Gastrocnemius medialis (tissue), 4 donors: ENCODE measurements at regions not wholly inside any gene's neighbourhood (a gene's known extent, or its start where the extent isn't known, plus 50 kb on each side); places are given as distances from the start of the nearest gene placed in this dataset.
A peak's percentile ranks its signal among the peaks of the same experiment; 100 is the strongest.

Source experiments
- ATAC-seq, 2 donors: fragments of 150-250 bp; one replicate each; pipeline ENCODE4 v1.9.1; 2016
- DNase-seq, 2 donors: peaks; one replicate each; pipeline ENCODE4 v3.0.0-alpha.2; 2019
- H3K27ac ChIP-seq, 4 donors: fragments of 200-600 bp; sonication (generic); 1 replicate in 1 of 4; 2 replicates in 3 of 4; pipeline ENCODE4 v1.5.1; 2016 to 2018; ENCODE audit warnings: mild to moderate bottlenecking in 2 of 4, moderate library complexity in 1 of 4
- H3K27me3 ChIP-seq, 3 donors: fragments of 200-600 bp; sonication (generic) in 2 of 3; 1 replicate in 1 of 3; 2 replicates in 2 of 3; pipeline versions ENCODE4 v1.5.1 to v1.6.0; 2016 to 2019; ENCODE audit warnings: mild to moderate bottlenecking in 1 of 3, moderate library complexity in 1 of 3
- H3K36me3 ChIP-seq, 2 donors: fragments of 200-600 bp; sonication (generic) in 1 of 2; one replicate each; pipeline ENCODE4 v1.5.1; 2017 to 2018
- H3K4me1 ChIP-seq, 2 donors: fragments of 200-600 bp; sonication (generic) in 1 of 2; one replicate each; pipeline ENCODE4 v1.5.1; 2016 to 2017; ENCODE audit warnings: mild to moderate bottlenecking in 2 of 2
- H3K4me3 ChIP-seq, 4 donors: fragments of 200-600 bp; sonication (generic) in 3 of 4; 1 replicate in 1 of 4; 2 replicates in 3 of 4; pipeline ENCODE4 v1.5.1; 2016 to 2019; ENCODE audit warnings: mild to moderate bottlenecking in 2 of 4
- H3K9me3 ChIP-seq, 3 donors: fragments of 200-600 bp; sonication (generic) in 2 of 3; 1 replicate in 1 of 3; 2 replicates in 2 of 3; pipeline ENCODE4 v1.5.1; 2016 to 2019
- CTCF ChIP-seq, 5 experiments: fragments of 450-650 bp in 3 of 5; fragments of 200-600 bp in 2 of 5; sonication (generic) in 2 of 5; IDR thresholded peaks in 4 of 5; conservative IDR thresholded peaks in 1 of 5; 1 replicate in 4 of 5; 2 replicates in 1 of 5; pipeline ENCODE4 v1.5.1; 2016 to 2019; ENCODE audit warnings: antibody characterized with exemption in 5 of 5, mild to moderate bottlenecking in 3 of 5, moderate library complexity in 3 of 5
- POLR2A ChIP-seq, 2 donors: fragments of 450-650 bp; IDR thresholded peaks; one replicate each; pipeline ENCODE4 v1.6.1; 2017; ENCODE audit warnings: antibody characterized with exemption in 2 of 2, mild to moderate bottlenecking in 2 of 2, moderate library complexity in 2 of 2
- in situ Hi-C, 4 donors: fragments of 200-750 bp; cut with MboI; loops; one replicate each; pipeline versions ENCODE4 v1.15.0 to v1.8.0; 2017; ENCODE audit warnings: low sequenced_read_pairs in 4 of 4
- intact Hi-C: fragments of 100-400 bp; cut with DNase I; formaldehyde crosslinking; loops from one replicate; pipeline ENCODE4 v1.15.1; 2023; ENCODE audit warnings: low total_unique reads

- DNase-seq (no peak), ATAC-seq (no peak)
- H3K4me3 ChIP-seq, result no peak overlapping the region
- in situ Hi-C loops, result loop anchor here in 1 of 4 donors (10.0 kb wide), 1 partner anchor 237 kb away; no protein-coding TSS in a partner anchor
- H3K9me3 ChIP-seq, result no peaks in the 10 kb centered on the region
- no peaks in the 10 kb centered on the region for H3K36me3 ChIP-seq
- TF ChIP-seq CTCF (IDR thresholded peaks at IDR 0.05 in 4 of 5, conservative IDR thresholded peaks at IDR 0.05 in 1 of 5), result no peak
- no peak for TF ChIP-seq POLR2A (IDR thresholded peaks at IDR 0.05)
- H3K27me3 ChIP-seq, result no peaks in the 10 kb centered on the region
- intact Hi-C loops, result no loop called here
- H3K4me1 ChIP-seq, result peaks cover 7 to 8% of the 10 kb centered on the region in 2 donors
- no peak overlapping the region for H3K27ac ChIP-seq
Observed at GRCh38 chr6:124877468-124877867, 84.8 kb upstream of the RNF217 start.

GRCh38 chr6:124879110-124879991 lies 82.9 kb upstream of the RNF217 start:
- in situ Hi-C loops (loop anchor here in 1 of 4 donors (10.0 kb wide), 1 partner anchor 235 kb away; no protein-coding TSS in a partner anchor), intact Hi-C loops (no loop called here)
- Histone ChIP-seq H3K4me1 (peaks cover 11 to 19% of the 10 kb centered on the region in 2 donors), H3K36me3 (no peaks in the 10 kb centered on the region), H3K27ac (no peak overlapping the region), H3K27me3 (no peaks in the 10 kb centered on the region), H3K9me3 (no peaks in the 10 kb centered on the region), H3K4me3 (no peak overlapping the region)
- ATAC-seq (no peak), DNase-seq (no peak)
- TF ChIP-seq POLR2A (IDR thresholded peaks at IDR 0.05) (no peak), CTCF (IDR thresholded peaks at IDR 0.05 in 4 of 5, conservative IDR thresholded peaks at IDR 0.05 in 1 of 5) (no peak)

- H3K27me3 ChIP-seq, result no peaks in the 10 kb centered on the region
- in situ Hi-C loops, result loop anchor here in 1 of 4 donors (10.0 kb wide), 1 partner anchor 235 kb away; no protein-coding TSS in a partner anchor
- no peaks in the 10 kb centered on the region for H3K36me3 ChIP-seq
- no peak overlapping the region for H3K27ac ChIP-seq
- no peaks in the 10 kb centered on the region for H3K9me3 ChIP-seq
- no peak for DNase-seq
- ATAC-seq, result no peak
- peaks cover 11 to 19% of the 10 kb centered on the region in 2 donors for H3K4me1 ChIP-seq
- intact Hi-C loops, result no loop called here
- no peak overlapping the region for H3K4me3 ChIP-seq
- TF ChIP-seq POLR2A (IDR thresholded peaks at IDR 0.05) (no peak), CTCF (IDR thresholded peaks at IDR 0.05 in 4 of 5, conservative IDR thresholded peaks at IDR 0.05 in 1 of 5) (no peak)
Observed at GRCh38 chr6:124879992-124880355, 82.3 kb upstream of the RNF217 start.

GRCh38 chr6:124881898-124882578 lies 80.2 kb upstream of the RNF217 start:
- Histone ChIP-seq H3K27ac (no peak overlapping the region), H3K4me1 (peaks cover 11 to 19% of the 10 kb centered on the region in 2 donors), H3K4me3 (no peak overlapping the region), H3K9me3 (no peaks in the 10 kb centered on the region), H3K27me3 (no peaks in the 10 kb centered on the region), H3K36me3 (no peaks in the 10 kb centered on the region)
- intact Hi-C loops, result no loop called here
- DNase-seq (no peak), ATAC-seq (peak in 1 of 2 donors; percentile 52)
- in situ Hi-C loops, result no loop called here
- no peak for TF ChIP-seq POLR2A (IDR thresholded peaks at IDR 0.05)
- TF ChIP-seq CTCF (IDR thresholded peaks at IDR 0.05 in 4 of 5, conservative IDR thresholded peaks at IDR 0.05 in 1 of 5), result no peak
